ENCODE measurements at regions not wholly inside any gene's neighbourhood (a gene's known extent, or its start where the extent isn't known, plus 50 kb on each side); places are given as distances from the start of the nearest gene placed in this dataset.

DNA sequence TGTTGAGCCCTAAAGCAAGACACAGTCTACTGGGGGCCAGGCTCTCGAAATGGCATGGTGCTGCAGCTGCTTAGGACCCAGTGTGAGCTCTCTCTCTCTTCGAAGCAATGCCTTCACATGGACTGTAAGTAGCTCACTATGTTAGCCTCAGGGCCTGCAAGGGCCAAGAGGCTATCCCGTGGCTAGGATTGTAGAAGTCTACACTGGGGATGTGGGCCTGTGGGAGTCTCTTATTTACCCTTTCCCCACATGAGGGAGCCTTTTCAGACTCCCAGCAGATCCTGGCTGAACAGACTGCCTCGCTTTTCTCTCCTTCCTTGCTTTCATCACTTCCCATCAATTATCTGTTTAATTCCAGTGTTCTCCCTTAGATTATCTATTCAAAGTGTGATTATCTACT lies 101.4 kb downstream of the GPR65 start:
- Histone ChIP-seq H3K9me3 (replicated peaks; ENCODE audit: control insufficient read depth, insufficient read depth, low read depth, low read length) (no peaks in the 10 kb centered on the region), H3K4me1 (replicated peaks in 1 of 2; ENCODE audit: control insufficient read depth in 2 of 2, insufficient read depth in 2 of 2, low read length in 2 of 2) (no peaks in the 10 kb centered on the region), H3K36me3 (ENCODE audit: control insufficient read depth, insufficient read depth, low read length) (no peaks in the 10 kb centered on the region), H3K4me2 (ENCODE audit: insufficient read depth, low read length) (no peak overlapping the region), H4K20me1 (replicated peaks; ENCODE audit: control insufficient read depth, insufficient read depth, low read length) (no peaks in the 10 kb centered on the region), H3K9me1 (ENCODE audit: control insufficient read depth, insufficient read depth, low read length) (no peaks in the 10 kb centered on the region), H3K9ac (ENCODE audit: insufficient read depth in 1 of 2, low read depth in 2 of 2, low read length in 2 of 2) (no peak overlapping the region), H2AFZ (ENCODE audit: low read depth, low read length) (no peak overlapping the region), H3K4me3 (no peak overlapping the region), H3K79me2 (ENCODE audit: control insufficient read depth, insufficient read depth, low read length) (no peaks in the 10 kb centered on the region), H3K27ac (ENCODE audit: extremely low read depth, low read depth, low read length) (no peak overlapping the region), H3K27me3 (ENCODE audit: control insufficient read depth in 2 of 2, insufficient read depth in 2 of 2, low read length in 2 of 2) (no peaks in the 10 kb centered on the region)
- no TSS peak for BruUV-seq (replicated peaks)
- 0% methylated on average over 3 of the region's 4 CpGs for whole genome bisulfite sequencing (ENCODE audit: insufficient coverage, low coverage, missing lambda C conversion rate)
- no peak for FAIRE-seq
- intact Hi-C loops (cut with micrococcal nuclease): no loop called here
- ChIA-PET POLR2A (no interaction called here), CTCF (ENCODE audit: low intra/inter-chr PET ratio) (no interaction called here)
- in situ Hi-C loops (cut with MboI): no loop called here
- no peak for ATAC-seq
- no peak for DNase-seq (ENCODE audit: extremely low read depth in 1 of 4, low spot score in 3 of 4)
- TF ChIP-seq ZBTB8A (IDR thresholded peaks at IDR 0.05; ENCODE audit: partially characterized antibody) (no peak), ILK (tag; IDR thresholded peaks at IDR 0.05; ENCODE audit: borderline replicate concordance, low read depth) (no peak), FOXA3 (CRISPR knock-in tag; conservative IDR thresholded peaks at IDR 0.05 in 1 of 2, IDR thresholded peaks at IDR 0.05 in 1 of 2) (no peak), RBM34 (IDR thresholded peaks at IDR 0.05; ENCODE audit: borderline replicate concordance, insufficient read depth, low read length) (no peak), NR3C1 (CRISPR knock-in tag; IDR thresholded peaks at IDR 0.05) (no peak), MCM7 (IDR thresholded peaks at IDR 0.05) (no peak), ZNF134 (CRISPR knock-in tag; conservative IDR thresholded peaks at IDR 0.05) (no peak), RFX7 (CRISPR knock-in tag; IDR thresholded peaks at IDR 0.05) (no peak), SIN3A (IDR thresholded peaks at IDR 0.05; ENCODE audit: borderline replicate concordance in 2 of 2, control insufficient read depth in 1 of 2, low read depth in 2 of 2, low read length in 2 of 2) (no peak), EWSR1 (IDR thresholded peaks at IDR 0.05; ENCODE audit: borderline replicate concordance, low read depth, partially characterized antibody) (no peak)
- TF ChIP-seq, protein P1, sequence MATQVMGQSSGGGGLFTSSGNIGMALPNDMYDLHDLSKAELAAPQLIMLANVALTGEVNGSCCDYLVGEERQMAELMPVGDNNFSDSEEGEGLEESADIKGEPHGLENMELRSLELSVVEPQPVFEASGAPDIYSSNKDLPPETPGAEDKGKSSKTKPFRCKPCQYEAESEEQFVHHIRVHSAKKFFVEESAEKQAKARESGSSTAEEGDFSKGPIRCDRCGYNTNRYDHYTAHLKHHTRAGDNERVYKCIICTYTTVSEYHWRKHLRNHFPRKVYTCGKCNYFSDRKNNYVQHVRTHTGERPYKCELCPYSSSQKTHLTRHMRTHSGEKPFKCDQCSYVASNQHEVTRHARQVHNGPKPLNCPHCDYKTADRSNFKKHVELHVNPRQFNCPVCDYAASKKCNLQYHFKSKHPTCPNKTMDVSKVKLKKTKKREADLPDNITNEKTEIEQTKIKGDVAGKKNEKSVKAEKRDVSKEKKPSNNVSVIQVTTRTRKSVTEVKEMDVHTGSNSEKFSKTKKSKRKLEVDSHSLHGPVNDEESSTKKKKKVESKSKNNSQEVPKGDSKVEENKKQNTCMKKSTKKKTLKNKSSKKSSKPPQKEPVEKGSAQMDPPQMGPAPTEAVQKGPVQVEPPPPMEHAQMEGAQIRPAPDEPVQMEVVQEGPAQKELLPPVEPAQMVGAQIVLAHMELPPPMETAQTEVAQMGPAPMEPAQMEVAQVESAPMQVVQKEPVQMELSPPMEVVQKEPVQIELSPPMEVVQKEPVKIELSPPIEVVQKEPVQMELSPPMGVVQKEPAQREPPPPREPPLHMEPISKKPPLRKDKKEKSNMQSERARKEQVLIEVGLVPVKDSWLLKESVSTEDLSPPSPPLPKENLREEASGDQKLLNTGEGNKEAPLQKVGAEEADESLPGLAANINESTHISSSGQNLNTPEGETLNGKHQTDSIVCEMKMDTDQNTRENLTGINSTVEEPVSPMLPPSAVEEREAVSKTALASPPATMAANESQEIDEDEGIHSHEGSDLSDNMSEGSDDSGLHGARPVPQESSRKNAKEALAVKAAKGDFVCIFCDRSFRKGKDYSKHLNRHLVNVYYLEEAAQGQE (IDR thresholded peaks at IDR 0.05; ENCODE audit: borderline replicate concordance): no peak
- TF ChIP-seq, protein P1 (CRISPR knock-in tag; IDR thresholded peaks at IDR 0.05; ENCODE audit: low read depth): no peak
- TF ChIP-seq, protein P2, sequence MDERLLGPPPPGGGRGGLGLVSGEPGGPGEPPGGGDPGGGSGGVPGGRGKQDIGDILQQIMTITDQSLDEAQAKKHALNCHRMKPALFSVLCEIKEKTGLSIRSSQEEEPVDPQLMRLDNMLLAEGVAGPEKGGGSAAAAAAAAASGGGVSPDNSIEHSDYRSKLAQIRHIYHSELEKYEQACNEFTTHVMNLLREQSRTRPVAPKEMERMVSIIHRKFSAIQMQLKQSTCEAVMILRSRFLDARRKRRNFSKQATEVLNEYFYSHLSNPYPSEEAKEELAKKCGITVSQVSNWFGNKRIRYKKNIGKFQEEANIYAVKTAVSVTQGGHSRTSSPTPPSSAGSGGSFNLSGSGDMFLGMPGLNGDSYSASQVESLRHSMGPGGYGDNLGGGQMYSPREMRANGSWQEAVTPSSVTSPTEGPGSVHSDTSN (CRISPR knock-in tag; IDR thresholded peaks at IDR 0.05; ENCODE audit: low read depth): no peak
- TF ChIP-seq, protein P2 (tag; conservative IDR thresholded peaks at IDR 0.05; ENCODE audit: low read depth): no peak
